ENCODE measurements at regions not wholly inside any gene's neighbourhood (a gene's known extent, or its start where the extent isn't known, plus 50 kb on each side); places are given as distances from the start of the nearest gene placed in this dataset.
A peak's percentile ranks its signal among the peaks of the same experiment; 100 is the strongest.
"Not testable (repeated sequence)": the region's sequence is repeated elsewhere in the genome, so short reads cannot be mapped to it uniquely, and the experiment has no call there.

DNA sequence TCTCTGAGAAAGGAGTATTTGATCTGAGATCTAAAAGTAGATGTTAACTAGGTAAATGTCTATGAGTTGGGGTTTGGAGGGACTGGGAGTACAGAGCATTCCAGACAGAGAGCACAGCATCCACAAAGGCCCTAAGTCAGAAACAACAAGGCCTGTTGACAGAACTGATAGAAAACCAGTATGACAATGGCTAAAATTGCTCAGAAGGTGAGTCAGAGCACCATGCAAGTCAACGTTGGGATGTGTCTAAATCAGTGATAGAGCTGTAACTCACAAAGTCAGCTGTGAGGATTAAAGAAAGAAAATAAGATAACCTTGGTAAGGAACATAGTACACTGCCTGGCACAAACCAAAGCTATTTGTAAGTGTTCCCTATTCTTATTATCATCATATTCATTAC, 124.0 kb downstream of the CETN3 start:
- DNase-seq (ENCODE audit: low read depth in 2 of 2) = no peak

DNA sequence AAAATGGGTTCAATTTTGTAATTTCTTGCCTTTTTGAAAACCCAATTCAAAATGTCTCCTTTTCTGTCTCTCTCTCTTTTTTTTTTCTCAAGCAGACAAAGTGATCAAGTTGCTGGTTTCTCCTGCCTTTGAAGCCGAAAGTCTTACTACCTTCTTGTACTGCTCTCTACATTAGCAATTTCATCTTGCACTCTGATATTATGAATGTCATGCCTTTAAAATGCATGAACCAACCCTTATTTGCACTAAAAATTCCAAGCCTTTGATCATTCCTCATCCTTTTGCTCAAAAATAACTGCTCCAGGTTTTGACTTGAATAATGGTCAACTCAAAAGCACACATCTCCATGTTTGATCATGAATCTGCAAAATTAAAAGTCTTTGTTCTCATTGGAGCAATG, 125.2 kb downstream of the CETN3 start:
- no peak for DNase-seq (ENCODE audit: low read depth in 2 of 2)

DNA sequence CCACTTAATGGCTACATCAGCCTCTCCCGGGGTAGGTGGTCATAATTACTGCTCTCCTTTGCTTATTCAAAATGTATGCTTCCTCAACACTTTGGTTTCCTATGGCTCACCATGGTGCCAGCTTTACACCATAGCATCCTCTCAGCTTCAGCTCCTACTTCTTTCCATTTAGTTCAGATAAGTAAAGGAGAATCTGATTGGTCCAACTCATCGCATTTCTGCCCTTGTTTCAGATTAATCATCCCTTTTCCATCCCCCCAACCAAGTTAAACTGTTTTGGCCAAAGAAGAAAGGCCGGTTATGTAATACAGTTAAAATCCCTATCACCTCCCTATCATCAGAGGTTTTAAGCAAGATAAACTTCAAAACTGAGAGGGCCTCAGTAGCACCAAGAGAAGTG, 130.5 kb downstream of the CETN3 start:
- DNase-seq (ENCODE audit: low read depth in 2 of 2) = no peak

DNA sequence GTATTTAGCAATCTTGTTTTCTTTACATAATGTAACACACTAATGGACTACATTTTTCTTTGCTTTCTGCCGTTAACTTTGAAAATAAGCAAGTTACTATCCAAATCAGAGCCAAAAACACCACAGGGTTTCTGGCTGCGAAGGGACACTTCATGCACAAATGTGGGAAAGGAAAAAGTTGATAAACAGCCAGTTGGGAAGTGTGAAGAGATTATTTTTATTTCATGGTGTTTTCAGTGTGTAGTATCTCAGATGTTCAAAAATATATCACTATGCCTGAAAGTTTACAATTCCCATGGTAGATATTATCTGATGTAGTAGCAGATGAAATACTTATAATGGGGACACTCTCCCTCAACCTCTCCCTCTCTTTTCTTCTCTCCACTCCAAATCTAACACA, 135.3 kb downstream of the CETN3 start:
- no peak for DNase-seq (ENCODE audit: low read depth in 2 of 2)

DNA sequence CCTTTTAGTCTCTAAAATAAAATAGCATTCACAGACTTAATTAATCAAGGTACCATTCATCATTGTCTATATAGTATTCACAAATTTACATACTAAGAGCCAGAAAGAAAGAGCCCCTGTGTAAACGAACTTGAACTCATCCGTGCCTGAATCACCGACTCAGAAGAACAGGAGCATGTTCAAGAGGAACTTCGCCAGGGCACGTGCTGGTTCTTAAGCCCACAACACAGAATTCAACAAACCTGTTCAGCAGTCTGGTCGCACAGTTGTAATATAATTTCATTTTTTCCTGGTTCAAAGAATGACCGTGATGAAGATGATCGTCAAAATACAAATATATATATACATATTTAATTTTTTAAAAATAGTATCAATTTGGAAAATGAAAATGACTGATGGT, 141.9 kb downstream of the CETN3 start:
- no peak for DNase-seq (ENCODE audit: low read depth in 2 of 2)

DNA sequence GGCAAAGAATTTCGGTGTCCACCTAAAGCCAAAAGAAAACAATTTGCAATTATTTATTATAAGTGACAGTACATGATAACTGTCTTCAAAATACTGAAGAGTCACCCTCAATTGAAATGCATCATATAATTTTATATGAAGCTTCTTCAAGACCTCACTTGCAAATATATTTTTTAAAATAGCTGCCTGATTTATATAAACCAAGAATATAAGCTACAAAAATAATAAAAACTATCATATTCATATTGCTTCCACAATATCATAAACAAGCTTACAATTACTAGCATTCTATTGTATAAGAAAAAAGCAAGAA, 144.1 kb downstream of the CETN3 start:
- no peak for DNase-seq (ENCODE audit: low read depth in 2 of 2)

DNA sequence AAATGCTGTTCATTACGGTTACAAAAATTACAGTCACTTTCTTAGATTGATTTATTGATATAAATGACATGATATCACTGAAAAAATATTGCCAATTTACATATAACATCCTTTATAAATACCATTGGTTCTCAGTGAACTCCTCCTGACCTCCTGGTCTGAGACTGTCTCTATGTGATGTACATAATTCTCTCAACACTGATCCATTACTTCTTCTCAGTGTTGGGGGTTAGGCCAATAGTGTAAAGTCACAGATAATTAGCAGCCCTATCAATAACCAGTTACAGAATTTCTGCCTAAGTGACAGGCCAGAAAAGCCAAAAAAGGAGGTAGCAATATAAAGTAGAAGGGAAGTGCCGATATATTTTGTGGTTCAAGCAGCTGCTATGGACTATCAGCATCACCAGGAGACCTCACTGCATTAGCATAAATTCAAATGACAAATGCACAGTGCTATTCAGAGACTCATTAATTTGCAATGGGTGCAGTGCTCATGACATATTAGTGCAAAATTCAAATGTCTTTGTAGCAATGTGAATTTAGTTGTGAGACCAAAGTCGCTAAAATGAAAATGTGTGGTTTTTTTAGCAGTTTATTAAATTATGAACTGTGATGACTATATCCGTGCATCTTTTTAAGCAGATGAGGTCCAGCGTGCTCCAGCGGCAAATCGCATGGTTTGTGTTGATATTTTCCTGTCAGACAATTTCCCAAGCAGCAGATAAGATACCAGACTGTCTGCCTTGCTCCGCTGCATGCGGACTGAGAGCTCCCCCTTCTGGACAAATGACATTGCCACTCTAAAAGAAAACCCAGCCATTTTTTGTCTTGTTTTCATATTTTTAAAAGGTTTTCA, 144.6 kb downstream of the CETN3 start:
- DNase-seq (ENCODE audit: low read depth in 2 of 2) = peak in 1 of 2 donors; percentile 4

DNA sequence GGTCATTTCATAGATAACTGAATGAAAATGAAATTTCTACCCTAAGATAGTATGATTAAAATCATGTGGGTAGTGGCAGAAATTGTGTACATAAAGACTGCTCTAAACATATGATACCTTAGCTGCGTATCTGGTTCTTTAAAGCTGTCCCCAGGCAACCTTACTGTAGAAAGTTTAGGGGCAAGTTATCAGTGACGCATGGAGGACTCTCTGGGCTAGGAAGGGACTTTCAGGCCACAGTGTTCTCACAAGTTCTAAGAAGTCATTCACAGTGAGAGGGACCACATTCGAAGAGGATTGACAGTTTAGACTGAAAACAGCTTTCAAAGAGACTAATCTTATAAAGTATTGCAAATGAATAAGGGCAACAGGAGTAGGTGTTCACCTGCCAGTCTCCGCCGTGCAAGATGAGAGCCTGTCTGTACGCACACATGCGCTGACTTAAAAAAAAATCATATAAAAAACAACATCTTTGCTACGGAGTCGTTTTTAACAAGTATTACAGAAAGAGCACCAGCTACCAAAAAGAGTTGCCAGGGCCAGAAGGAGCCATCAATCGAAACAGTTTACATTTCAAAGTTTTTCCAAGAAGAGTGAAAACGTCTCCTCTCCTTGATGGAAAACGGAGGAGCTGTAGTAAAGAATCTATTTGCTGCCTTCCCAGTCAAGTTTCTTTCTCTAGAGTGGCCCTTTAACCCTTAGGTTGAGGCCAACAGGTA, 146.3 kb downstream of the CETN3 start:
- DNase-seq (ENCODE audit: low read depth in 2 of 2) = no peak

DNA sequence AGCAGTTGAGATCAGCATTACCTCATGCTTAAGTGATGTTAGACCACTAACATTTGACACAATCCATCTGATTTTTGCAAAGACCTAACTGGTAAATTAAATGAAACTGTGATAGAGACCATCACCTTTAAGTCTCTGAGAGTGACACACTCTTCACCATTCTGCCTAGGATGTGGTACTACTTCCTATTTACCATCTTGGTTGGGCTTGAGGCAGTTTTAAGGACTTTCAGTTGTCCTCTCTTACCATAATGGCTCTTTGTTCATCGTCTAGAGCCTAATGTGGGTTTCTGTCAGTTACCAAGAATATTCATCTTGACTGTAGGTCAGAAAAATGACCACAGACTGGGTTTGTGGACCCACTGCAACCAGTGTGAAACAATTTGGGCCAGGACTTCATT, 158.1 kb downstream of the CETN3 start:
- DNase-seq (ENCODE audit: low read depth in 2 of 2) = no peak

DNA sequence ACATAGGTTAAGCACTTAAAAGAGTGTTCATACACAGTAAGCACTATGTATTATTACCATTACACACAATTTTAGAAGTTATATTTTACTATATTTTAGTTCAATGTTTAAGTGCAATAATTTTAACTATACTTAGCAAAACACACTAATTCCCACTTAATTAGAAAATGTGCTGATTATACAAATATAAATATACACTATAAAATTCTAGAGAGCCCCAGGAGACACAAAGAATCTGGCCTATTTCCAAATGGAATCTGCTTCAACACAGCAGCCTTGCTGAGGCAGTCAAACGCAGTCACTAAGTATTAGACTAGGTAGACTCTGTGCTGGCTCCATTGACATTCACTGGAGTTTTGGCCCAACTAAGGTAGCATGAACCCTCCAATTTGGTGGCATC, 160.9 kb downstream of the CETN3 start:
- DNase-seq (ENCODE audit: low read depth in 2 of 2) = no peak

DNA sequence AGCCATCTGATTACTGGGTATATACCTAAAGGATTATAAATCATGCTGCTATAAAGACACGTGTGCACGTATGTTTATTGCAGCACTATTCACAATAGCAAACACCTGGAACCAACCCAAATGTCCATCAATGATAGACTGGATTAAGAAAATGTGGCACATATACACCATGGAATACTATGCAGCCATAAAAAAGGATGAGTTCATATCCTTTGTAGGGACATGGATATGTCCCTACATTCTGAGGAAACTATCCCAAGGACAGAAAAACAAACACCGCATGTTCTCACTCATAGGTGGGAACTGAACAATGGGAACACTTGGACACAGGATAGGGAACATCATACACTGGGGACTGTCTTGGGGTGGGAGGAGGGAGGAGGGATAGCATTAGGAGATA, 165.7 kb downstream of the CETN3 start:
- DNase-seq (ENCODE audit: low read depth in 2 of 2) = not testable (repeated sequence)

DNA sequence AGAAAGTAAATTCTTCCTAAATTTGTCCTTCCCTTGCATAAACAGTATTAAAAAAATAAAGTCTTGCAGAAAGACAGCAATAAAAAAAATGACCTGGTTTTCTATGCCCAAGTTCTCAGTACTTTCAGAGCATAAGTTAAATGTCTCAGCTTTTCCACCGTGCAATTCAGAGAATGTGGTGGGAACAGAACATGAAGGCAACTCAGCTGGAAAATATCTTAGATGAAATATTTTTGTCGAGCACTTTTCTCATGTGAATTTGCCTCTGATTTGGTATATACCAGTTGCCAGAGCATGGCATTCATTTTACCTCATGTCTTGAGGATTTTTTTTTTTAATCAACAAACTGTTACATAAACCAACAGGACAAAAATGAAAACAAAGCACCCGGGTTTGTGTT, 176.1 kb downstream of the CETN3 start:
- no peak for DNase-seq (ENCODE audit: low read depth in 2 of 2)

DNA sequence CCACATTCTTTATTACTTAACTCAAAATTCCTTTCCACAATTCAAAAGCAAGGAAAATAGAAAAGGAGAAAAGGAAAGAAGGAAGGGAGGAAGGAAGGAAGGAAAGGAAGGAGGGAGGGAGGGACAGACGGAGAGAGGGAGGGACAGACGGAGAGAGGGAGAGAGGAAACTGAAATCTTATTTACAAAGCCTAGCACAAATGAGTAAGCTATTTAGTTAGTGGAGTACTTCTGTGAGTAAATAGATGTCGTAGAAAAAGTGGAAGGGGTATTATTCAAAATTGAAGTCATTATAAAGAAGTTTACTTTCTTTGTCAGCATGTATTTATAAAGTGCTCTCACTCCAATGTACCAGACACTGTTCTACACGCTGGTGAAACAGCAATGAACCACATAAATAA, 177.9 kb downstream of the CETN3 start:
- no peak for DNase-seq (ENCODE audit: low read depth in 2 of 2)

DNA sequence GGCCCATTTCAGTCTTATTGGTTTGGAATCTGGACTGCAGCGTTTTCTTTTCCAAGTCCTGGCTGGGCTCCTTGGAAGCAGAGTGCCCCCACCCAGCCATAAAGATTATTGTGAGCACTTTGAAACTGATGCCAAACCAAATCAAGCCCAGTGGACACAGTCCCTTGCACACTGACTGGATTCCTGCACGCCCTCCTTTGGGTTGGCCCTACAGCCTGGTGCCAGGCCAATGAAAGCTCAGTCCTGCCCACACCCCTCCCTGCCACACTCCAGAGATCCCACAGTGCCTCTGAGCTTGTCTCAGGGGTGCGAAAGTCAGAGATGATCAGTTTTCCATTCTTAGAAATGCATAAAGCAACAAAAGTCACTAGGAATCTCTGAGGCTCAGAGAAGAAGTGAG, 181.9 kb downstream of the CETN3 start:
- no peak for DNase-seq (ENCODE audit: low read depth in 2 of 2)

DNA sequence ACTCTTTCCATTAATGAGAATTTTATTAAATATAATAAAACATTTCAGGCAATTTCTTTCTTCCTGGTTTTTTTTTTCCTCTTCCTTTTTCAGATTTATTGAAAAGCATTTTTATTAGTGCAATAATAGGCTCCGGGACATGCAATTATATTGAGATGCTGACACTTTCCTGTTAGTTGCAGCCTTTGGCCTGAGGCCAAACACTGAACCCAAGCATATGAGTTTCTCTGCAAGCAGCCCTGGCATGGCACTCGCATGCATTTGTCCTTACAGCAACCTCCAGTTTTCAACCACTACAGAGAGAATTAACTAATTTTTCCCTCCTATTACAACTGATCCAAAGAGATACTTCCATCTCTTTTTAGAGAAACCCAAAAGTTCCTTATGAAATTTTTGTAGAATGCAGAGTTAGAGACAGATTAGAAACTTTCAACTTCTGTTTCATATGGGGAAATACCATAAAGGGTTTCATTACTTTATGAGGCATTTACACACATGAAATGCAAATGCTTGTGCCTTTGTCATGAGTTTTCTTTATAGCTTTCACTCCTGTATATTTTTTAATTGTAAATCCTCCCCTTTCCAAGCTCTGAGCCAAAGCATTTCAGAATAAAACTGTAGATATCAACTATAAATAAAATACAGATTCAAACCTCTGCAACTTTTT, 183.0 kb downstream of the CETN3 start:
- no peak for DNase-seq (ENCODE audit: low read depth in 2 of 2)

DNA sequence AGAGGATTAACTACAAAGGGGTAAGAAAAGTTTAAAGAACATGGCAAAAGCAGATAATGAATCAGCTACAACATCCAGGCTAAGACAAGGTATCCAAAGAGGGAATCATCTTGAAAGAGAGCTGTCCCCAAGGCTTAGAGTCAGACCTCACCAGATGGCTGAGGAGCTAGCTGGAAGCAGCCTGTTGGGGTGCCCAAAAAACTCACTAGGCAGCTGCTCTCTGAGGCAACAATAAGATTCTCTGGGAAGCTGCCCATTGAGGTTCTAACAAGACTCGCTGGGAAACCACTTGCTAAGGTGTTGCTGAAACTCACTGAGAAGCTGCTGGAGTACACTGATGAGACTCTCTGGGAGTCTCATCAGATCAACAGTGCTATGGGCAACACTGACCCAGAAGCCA, 185.2 kb downstream of the CETN3 start:
- no peak for DNase-seq (ENCODE audit: low read depth in 2 of 2)

DNA sequence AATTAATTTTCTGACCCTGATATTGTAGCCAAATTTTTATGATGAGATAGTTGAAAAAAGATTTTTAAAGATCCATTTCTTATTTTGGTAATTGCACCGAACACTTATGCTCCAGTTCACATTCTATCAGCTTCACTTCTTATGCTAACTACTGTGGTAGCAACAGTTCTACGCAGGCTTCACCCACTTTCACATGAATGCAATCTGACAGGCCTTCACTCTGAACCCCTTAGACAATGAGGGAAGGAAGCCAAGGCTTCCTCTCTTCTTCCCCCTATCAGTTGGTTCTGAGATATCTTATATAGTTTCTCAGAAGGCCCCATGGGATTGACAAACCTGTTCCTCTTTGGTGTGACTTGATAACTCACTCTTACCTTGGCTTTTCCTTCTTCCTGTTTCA, 185.8 kb downstream of the CETN3 start:
- no peak for DNase-seq (ENCODE audit: low read depth in 2 of 2)

DNA sequence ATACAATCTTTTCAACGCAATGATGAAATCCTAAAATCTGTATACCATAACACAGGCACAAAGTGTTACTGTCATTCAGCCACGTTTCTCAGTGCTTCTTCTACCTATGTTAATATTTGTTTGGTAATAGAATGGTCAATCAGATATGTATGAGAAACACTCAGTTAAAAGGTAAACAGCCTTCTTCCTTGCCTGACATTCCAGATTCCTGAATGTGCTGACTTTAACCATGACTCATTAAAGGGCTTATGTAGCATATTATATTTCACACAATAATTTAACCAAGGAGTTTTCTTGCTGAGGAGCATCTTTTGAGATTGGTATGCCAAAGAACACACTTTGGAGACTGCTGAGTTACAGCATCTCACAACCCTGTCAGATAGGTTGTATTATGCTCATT, 187.6 kb downstream of the CETN3 start:
- no peak for DNase-seq (ENCODE audit: low read depth in 2 of 2)

DNA sequence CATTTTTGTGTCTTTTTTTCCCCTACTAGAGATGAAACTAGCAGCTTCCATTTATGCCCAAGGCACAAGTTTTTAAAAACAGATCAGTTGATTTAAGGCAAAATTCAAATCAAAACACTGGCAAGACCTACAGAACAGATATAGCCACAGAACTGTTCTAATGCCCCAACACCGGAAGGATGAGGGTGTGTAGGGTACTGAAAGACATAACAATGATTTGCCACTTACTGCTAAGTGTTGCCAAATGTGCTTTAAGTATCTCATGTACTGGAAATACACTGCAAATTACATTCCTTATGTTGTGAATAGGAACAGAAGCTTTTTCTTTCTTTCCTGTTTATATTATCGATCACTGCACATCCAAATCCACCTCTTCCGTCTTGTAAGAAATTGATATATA, 189.0 kb downstream of the CETN3 start:
- DNase-seq (ENCODE audit: low read depth in 2 of 2) = no peak

DNA sequence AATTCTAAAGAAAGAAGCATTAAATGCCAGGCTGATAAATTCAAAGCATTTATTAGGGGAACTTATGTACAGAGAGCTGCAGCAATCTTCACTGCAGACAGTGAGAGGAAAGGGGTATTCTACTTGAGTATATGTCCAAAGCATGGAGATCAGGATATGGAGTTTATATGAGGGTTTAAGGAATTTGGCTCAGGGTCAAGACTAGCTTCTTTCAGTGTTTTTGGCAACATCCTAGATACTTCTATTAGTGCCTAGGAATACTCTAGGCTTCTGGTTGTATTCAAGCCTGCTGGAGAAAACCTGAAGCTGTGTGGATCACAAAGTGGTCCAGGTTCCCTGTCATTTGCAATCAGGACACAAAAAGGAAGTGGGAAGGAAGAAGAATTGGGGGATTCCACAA, 194.6 kb downstream of the CETN3 start:
- no peak for DNase-seq (ENCODE audit: low read depth in 2 of 2)

DNA sequence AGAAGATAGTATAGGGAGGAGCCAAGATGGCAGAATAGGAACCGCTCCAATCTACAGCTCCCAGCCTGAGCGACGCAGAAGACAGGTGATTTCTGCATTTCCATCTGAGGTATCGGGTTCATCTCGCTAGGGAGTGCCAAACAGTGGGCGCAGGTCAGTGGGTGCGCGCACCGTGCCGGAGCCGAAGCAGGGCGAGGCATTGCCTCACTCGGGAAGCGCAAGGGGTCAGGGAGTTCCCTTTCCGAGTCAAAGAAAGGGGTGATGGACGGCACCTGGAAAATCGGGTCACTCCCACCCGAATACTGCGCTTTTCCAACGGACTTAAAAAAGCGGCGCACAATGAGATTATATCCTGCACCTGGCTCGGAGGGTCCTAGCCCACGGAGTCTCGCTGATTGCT, 201.2 kb downstream of the CETN3 start:
- not testable (repeated sequence) for DNase-seq (ENCODE audit: low read depth in 2 of 2)

DNA sequence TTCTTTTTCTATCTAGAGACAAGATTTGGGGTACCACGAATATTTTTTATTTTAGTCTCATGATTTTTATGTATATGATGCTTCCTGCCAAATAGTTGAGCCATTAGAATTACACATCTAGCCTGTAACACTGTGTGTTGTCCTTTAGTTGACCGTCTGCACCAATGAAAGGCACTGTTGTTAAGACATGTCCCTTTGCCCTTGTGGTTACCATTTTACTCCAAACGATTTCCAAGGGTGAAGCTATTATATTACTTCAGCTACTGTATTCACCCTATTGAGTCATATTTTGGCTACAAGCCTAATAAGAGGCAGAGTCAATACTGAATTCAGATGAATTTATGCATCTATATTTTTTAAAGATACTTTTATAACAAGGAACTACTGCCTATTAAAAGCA, 207.6 kb downstream of the CETN3 start:
- DNase-seq (ENCODE audit: low read depth in 2 of 2) = no peak

DNA sequence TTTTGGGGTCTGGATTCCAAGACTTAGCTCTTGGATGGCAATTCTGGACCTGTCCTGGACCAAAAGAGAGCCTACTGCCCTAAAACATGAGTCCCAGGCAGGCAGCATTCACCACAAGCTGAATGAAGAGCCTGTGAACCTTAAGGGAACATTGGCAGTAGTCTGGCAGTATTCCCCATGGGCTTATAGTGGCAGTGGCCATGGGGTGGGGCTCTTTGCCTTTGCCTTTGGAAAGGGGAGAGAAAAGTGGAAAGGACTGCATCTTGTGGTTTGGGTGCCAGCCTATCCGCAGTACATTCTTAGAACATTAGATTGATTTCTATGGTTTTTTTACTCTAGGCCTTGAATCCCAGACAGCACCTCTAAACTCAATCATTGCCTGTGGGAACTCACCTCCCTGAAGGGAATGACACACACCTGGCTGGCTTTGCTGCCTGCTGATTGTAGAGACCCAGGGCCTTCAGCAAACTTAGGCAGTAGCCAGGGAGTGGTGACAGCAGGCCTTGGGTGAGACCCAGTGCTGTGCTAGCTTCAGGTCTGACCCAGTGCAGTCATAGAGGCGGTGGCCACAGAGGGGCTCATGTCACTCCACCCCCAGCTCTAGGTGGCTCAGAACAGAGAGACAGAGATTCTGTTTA, 216.3 kb downstream of the CETN3 start:
- no peak for DNase-seq (ENCODE audit: low read depth in 2 of 2)

All from activated CD8-positive, alpha-beta memory T cell treated with anti-CD3 and anti-CD28 coated beads for 4 hours (primary cell).